ENCODE measurements at regions not wholly inside any gene's neighbourhood (a gene's known extent, or its start where the extent isn't known, plus 50 kb on each side); places are given as distances from the start of the nearest gene placed in this dataset.

DNA sequence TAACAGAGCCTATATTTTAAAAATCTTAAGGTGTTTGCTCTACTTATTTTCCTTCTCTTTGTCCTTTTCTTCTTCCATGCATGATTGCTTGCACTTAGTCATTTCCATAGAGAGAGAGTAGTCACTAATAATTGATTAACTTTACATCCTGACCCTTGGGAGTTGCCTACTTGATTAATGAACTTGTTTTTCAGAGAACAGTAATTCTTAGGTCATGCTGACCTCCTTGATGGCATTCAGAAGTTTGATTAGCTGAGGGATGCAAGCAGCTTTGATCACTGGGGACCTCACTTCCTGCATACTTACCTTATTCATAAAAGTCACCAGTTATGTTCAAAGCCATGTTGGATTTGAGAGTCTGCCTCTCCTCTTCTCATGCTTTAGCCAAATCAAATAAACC lies 715.6 kb upstream of the ID4 start:
- no peak for TF ChIP-seq POLR2A (IDR thresholded peaks at IDR 0.05)
- TF ChIP-seq, protein P1, sequence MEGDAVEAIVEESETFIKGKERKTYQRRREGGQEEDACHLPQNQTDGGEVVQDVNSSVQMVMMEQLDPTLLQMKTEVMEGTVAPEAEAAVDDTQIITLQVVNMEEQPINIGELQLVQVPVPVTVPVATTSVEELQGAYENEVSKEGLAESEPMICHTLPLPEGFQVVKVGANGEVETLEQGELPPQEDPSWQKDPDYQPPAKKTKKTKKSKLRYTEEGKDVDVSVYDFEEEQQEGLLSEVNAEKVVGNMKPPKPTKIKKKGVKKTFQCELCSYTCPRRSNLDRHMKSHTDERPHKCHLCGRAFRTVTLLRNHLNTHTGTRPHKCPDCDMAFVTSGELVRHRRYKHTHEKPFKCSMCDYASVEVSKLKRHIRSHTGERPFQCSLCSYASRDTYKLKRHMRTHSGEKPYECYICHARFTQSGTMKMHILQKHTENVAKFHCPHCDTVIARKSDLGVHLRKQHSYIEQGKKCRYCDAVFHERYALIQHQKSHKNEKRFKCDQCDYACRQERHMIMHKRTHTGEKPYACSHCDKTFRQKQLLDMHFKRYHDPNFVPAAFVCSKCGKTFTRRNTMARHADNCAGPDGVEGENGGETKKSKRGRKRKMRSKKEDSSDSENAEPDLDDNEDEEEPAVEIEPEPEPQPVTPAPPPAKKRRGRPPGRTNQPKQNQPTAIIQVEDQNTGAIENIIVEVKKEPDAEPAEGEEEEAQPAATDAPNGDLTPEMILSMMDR (IDR thresholded peaks at IDR 0.05): no peak

Data from lower leg skin (tissue), 3 donors.